Astrocyte (in vitro differentiated cells and primary cell): ENCODE measurements at regions not wholly inside any gene's neighbourhood (a gene's known extent, or its start where the extent isn't known, plus 50 kb on each side); places are given as distances from the start of the nearest gene placed in this dataset.

ENCODE experiments used
- DNase-seq: peaks from one replicate; pipeline ENCODE4 v3.0.0-alpha.2; 2010; ENCODE audit warnings: low read depth
- FAIRE-seq: peaks from 2 replicates; lab custom pipeline; 2011; peaks lifted over from hg19 to GRCh38; lab: Jason Lieb, UNC
- H2AFZ ChIP-seq: 2 replicates; pipeline ENCODE4 v1.6.0; 2012; ENCODE audit warnings: low read depth, low read length, inconsistent platforms
- H3K27ac ChIP-seq: 2 replicates; pipeline ENCODE4 v1.5.1; 2011; ENCODE audit warnings: low read depth, low read length, inconsistent platforms
- H3K27me3 ChIP-seq: 2 replicates; pipeline ENCODE4 v1.6.0; 2011; ENCODE audit warnings: low read length, inconsistent platforms; ENCODE audit not compliant: insufficient read depth
- H3K36me3 ChIP-seq: 2 replicates; pipeline ENCODE4 v1.5.1; 2011; ENCODE audit warnings: low read length, inconsistent platforms; ENCODE audit not compliant: insufficient read depth
- H3K4me1 ChIP-seq: 2 replicates; pipeline ENCODE4 v1.5.1; 2011; ENCODE audit warnings: low read length, inconsistent platforms; ENCODE audit not compliant: insufficient read depth
- H3K4me2 ChIP-seq: 2 replicates; pipeline ENCODE4 v1.6.0; 2012; ENCODE audit warnings: low read length, inconsistent platforms
- H3K4me3 ChIP-seq: 2 replicates; pipeline ENCODE4 v1.5.1; 2011; ENCODE audit warnings: low read depth, mild to moderate bottlenecking, low read length, inconsistent platforms; ENCODE audit not compliant: insufficient read depth
- H3K79me2 ChIP-seq: 2 replicates; pipeline ENCODE4 v1.6.0; 2012; ENCODE audit warnings: mild to moderate bottlenecking, low read length, inconsistent platforms; ENCODE audit not compliant: insufficient read depth
- H3K9ac ChIP-seq: 2 replicates; pipeline ENCODE4 v1.6.0; 2012; ENCODE audit warnings: mild to moderate bottlenecking, low read length, inconsistent platforms
- H3K9me3 ChIP-seq: 2 replicates; pipeline ENCODE4 v1.5.1; 2012; ENCODE audit warnings: low read depth, mild to moderate bottlenecking, low read length, inconsistent platforms; ENCODE audit not compliant: insufficient read depth
- H4K20me1 ChIP-seq: 2 replicates; pipeline ENCODE4 v1.6.0; 2012; ENCODE audit warnings: low read length, inconsistent platforms; ENCODE audit not compliant: insufficient read depth
- H3K27ac Mint-ChIP-seq: one replicate; pipeline ENCODE4 v1.8.0; 2021; ENCODE audit warnings: mild to moderate bottlenecking, mixed read lengths; ENCODE audit not compliant: unreplicated experiment
- H3K27me3 Mint-ChIP-seq: one replicate; pipeline ENCODE4 v1.8.0; 2021; ENCODE audit warnings: low read depth, mixed read lengths; ENCODE audit not compliant: unreplicated experiment
- H3K36me3 Mint-ChIP-seq: one replicate; pipeline ENCODE4 v1.8.0; 2021; ENCODE audit warnings: low read depth, mixed read lengths; ENCODE audit not compliant: unreplicated experiment
- H3K4me1 Mint-ChIP-seq: one replicate; pipeline ENCODE4 v1.8.0; 2021; ENCODE audit warnings: low read depth, mixed read lengths; ENCODE audit not compliant: unreplicated experiment
- H3K4me3 Mint-ChIP-seq: one replicate; pipeline ENCODE4 v1.8.0; 2021; ENCODE audit warnings: mild to moderate bottlenecking, moderate library complexity, mixed read lengths; ENCODE audit not compliant: unreplicated experiment
- H3K9me3 Mint-ChIP-seq: one replicate; pipeline ENCODE4 v1.8.0; 2021; ENCODE audit warnings: mild to moderate bottlenecking, mixed read lengths; ENCODE audit not compliant: unreplicated experiment
- CTCF ChIP-seq: IDR thresholded peaks from 2 replicates; pipeline ENCODE4 v1.5.1; 2011; ENCODE audit warnings: low read depth, mild to moderate bottlenecking, inconsistent platforms, low read length, moderate library complexity; ENCODE audit not compliant: insufficient read depth
- EZH2 ChIP-seq: IDR thresholded peaks from 2 replicates; pipeline ENCODE4 v1.6.1; 2012; ENCODE audit warnings: mild to moderate bottlenecking, low read length, inconsistent platforms; ENCODE audit not compliant: insufficient read depth

DNA sequence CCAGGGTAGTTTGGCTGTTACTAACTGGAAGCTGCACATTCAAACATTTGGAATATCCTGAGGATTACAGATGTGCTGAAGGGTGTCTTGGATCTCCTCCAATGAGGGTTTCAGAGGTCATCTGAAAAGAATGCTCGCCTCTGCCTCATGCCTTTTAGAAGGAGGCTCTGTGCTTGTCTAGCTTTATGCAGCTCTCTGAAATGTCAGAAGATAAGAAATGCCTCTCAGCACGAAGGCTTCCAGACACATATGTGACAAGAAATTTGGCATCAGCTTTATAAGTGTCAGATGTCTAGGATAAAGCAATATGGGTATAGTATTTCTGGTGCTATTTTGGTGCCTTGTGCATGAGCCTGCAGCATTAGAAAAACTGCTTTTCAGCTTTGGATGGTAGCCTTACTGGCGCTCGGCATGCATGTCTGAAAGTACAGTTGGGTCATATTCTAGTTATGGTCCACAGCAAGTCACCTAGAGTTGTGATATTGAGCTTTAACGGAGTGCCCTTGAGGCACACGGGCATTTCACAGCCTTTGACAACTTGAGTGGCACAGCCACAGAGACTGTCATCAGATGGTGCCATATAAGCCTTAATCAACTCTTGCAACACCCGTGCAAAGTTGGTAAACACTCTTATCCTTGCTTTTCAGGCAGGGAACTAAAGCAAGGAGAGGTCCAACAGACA lies 70.8 kb upstream of the PGRMC2 start:
- H3K9me3 ChIP-seq: no peaks in the 10 kb centered on the region
- H3K9ac ChIP-seq: no peak overlapping the region
- H3K4me3 Mint-ChIP-seq: no peak overlapping the region
- H3K27me3 ChIP-seq: no peaks in the 10 kb centered on the region
- H4K20me1 ChIP-seq: no peaks in the 10 kb centered on the region
- no peaks in the 10 kb centered on the region for H3K79me2 ChIP-seq
- H3K4me1 ChIP-seq: peaks cover 27% of the 10 kb centered on the region
- H3K4me2 ChIP-seq: peak overlapping the region; percentile 2
- H3K36me3 ChIP-seq: no peaks in the 10 kb centered on the region
- peak; percentile 74 for DNase-seq
- H3K9me3 Mint-ChIP-seq: no peaks in the 10 kb centered on the region
- no peak for TF ChIP-seq EZH2
- TF ChIP-seq CTCF: no peak
- H3K27ac Mint-ChIP-seq: peak overlapping the region; percentile 90
- H3K27ac ChIP-seq: no peak overlapping the region
- FAIRE-seq: peak; percentile 97
- H3K4me1 Mint-ChIP-seq: peaks cover 51% of the 10 kb centered on the region
- no peak overlapping the region for H2AFZ ChIP-seq
- H3K4me3 ChIP-seq: no peak overlapping the region
- no peaks in the 10 kb centered on the region for H3K27me3 Mint-ChIP-seq
- peaks cover 2% of the 10 kb centered on the region for H3K36me3 Mint-ChIP-seq

- H3K4me3 ChIP-seq: no peak overlapping the region
- no peaks in the 10 kb centered on the region for H3K27me3 ChIP-seq
- no peak overlapping the region for H3K9ac ChIP-seq
- no peak overlapping the region for H2AFZ ChIP-seq
- H3K36me3 Mint-ChIP-seq: peaks cover 2% of the 10 kb centered on the region
- no peak overlapping the region for H3K4me3 Mint-ChIP-seq
- DNase-seq: no peak
- no peaks in the 10 kb centered on the region for H3K9me3 Mint-ChIP-seq
- no peaks in the 10 kb centered on the region for H3K27me3 Mint-ChIP-seq
- no peaks in the 10 kb centered on the region for H3K9me3 ChIP-seq
- no peak overlapping the region for H3K27ac ChIP-seq
- peaks cover 57% of the 10 kb centered on the region for H3K4me1 Mint-ChIP-seq
- peaks cover 27% of the 10 kb centered on the region for H3K4me1 ChIP-seq
- no peak for TF ChIP-seq CTCF
- no peak for TF ChIP-seq EZH2
- H3K4me2 ChIP-seq: no peak overlapping the region
- H3K27ac Mint-ChIP-seq: peak overlapping the region; percentile 90
- no peak for FAIRE-seq
- H3K79me2 ChIP-seq: no peaks in the 10 kb centered on the region
- no peaks in the 10 kb centered on the region for H4K20me1 ChIP-seq
- H3K36me3 ChIP-seq: no peaks in the 10 kb centered on the region
These were observed 69.7 kb upstream of the PGRMC2 start for GRCh38 chr4:128357286-128357685.

DNA sequence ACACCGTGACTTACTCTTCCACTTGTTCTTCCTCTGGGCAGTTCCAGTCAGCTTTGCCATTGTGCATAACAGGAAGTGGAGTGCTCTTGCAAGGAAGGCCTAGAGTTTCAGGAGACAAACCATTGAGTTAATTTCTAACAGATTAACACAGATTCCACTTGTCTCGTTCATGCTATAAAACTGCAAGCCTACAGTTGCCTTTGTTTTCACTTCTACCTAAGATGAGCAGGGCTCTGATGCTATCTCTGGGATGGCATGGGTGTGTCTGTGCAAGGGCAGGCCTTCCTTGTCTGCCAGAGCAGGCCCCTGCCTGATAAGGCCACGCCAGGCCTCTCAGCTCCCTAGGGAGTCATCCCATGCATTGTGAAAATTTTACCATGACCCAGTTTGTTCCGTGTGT lies 67.7 kb upstream of the PGRMC2 start:
- Histone ChIP-seq H2AFZ (no peak overlapping the region), H4K20me1 (no peaks in the 10 kb centered on the region), H3K4me2 (peak overlapping the region; percentile 66), H3K9me3 (no peaks in the 10 kb centered on the region), H3K4me3 (no peak overlapping the region), H3K27ac (peak overlapping the region; percentile 41), H3K79me2 (no peaks in the 10 kb centered on the region), H3K36me3 (no peaks in the 10 kb centered on the region), H3K9ac (peak overlapping the region; percentile 11), H3K4me1 (peaks cover 27% of the 10 kb centered on the region), H3K27me3 (no peaks in the 10 kb centered on the region)
- no peaks in the 10 kb centered on the region for H3K27me3 Mint-ChIP-seq
- no peaks in the 10 kb centered on the region for H3K9me3 Mint-ChIP-seq
- peaks cover 57% of the 10 kb centered on the region for H3K4me1 Mint-ChIP-seq
- DNase-seq (no peak), FAIRE-seq (peak; percentile 83)
- TF ChIP-seq CTCF: no peak
- TF ChIP-seq EZH2: no peak
- H3K27ac Mint-ChIP-seq: peak overlapping the region; percentile 100
- no peak overlapping the region for H3K4me3 Mint-ChIP-seq
- peaks cover 5% of the 10 kb centered on the region for H3K36me3 Mint-ChIP-seq
